ENCODE measurements at regions not wholly inside any gene's neighbourhood (a gene's known extent, or its start where the extent isn't known, plus 50 kb on each side); places are given as distances from the start of the nearest gene placed in this dataset.

- ChIA-PET CTCF (ENCODE audit: low intra/inter-chr PET ratio) (no interaction called here), POLR2A (no interaction called here)
- Histone ChIP-seq H3K9me1 (ENCODE audit: control insufficient read depth, insufficient read depth, low read length) (no peaks in the 10 kb centered on the region), H3K9ac (ENCODE audit: insufficient read depth in 1 of 2, low read depth in 2 of 2, low read length in 2 of 2) (no peak overlapping the region), H3K36me3 (ENCODE audit: control insufficient read depth, insufficient read depth, low read length) (no peaks in the 10 kb centered on the region), H4K20me1 (replicated peaks; ENCODE audit: control insufficient read depth, insufficient read depth, low read length) (no peaks in the 10 kb centered on the region), H3K4me1 (replicated peaks in 1 of 2; ENCODE audit: control insufficient read depth in 2 of 2, insufficient read depth in 2 of 2, low read length in 2 of 2) (peaks cover 0 to 2% of the 10 kb centered on the region in 2 experiments; a peak in 2 of 5 replicates), H3K27me3 (ENCODE audit: control insufficient read depth in 2 of 2, insufficient read depth in 2 of 2, low read length in 2 of 2) (no peaks in the 10 kb centered on the region), H3K79me2 (ENCODE audit: control insufficient read depth, insufficient read depth, low read length) (no peaks in the 10 kb centered on the region), H2AFZ (ENCODE audit: low read depth, low read length) (no peak overlapping the region), H3K9me3 (replicated peaks; ENCODE audit: control insufficient read depth, insufficient read depth, low read depth, low read length) (no peaks in the 10 kb centered on the region), H3K27ac (ENCODE audit: extremely low read depth, low read depth, low read length) (no peak overlapping the region), H3K4me3 (no peak overlapping the region), H3K4me2 (ENCODE audit: insufficient read depth, low read length) (no peak overlapping the region)
- DNase-seq (ENCODE audit: extremely low read depth in 1 of 4, low spot score in 3 of 4) (no peak), FAIRE-seq (no peak), ATAC-seq (no peak)
- no TSS peak for BruUV-seq (replicated peaks)
- TF ChIP-seq RAD21 (CRISPR knock-in tag; conservative IDR thresholded peaks at IDR 0.05 in 1 of 2, IDR thresholded peaks at IDR 0.05 in 1 of 2) (no peak), ZNF77 (CRISPR knock-in tag; IDR thresholded peaks at IDR 0.05) (no peak), SMARCB1 (IDR thresholded peaks at IDR 0.05; ENCODE audit: insufficient read length, low read depth) (no peak), RBBP5 (IDR thresholded peaks at IDR 0.05; ENCODE audit: borderline replicate concordance, insufficient read depth, low read length, poor library complexity, severe bottlenecking) (no peak), SP1 (CRISPR knock-in tag; IDR thresholded peaks at IDR 0.05) (no peak), USF2 (CRISPR knock-in tag; IDR thresholded peaks at IDR 0.05) (no peak), CREM (IDR thresholded peaks at IDR 0.05; ENCODE audit: low read depth) (no peak), KAT7 (CRISPR knock-in tag; IDR thresholded peaks at IDR 0.05; ENCODE audit: borderline replicate concordance) (no peak), ZC3H4 (CRISPR knock-in tag; IDR thresholded peaks at IDR 0.05; ENCODE audit: borderline replicate concordance) (no peak), ARID3A (IDR thresholded peaks at IDR 0.05; ENCODE audit: borderline replicate concordance, low read depth, low read length) (no peak), RBM25 (IDR thresholded peaks at IDR 0.05; ENCODE audit: low read depth, low read length, severe bottlenecking) (no peak), TOE1 (IDR thresholded peaks at IDR 0.05; ENCODE audit: borderline replicate concordance) (no peak), TOE1 (CRISPR knock-in tag; IDR thresholded peaks at IDR 0.05; ENCODE audit: borderline replicate concordance, low read depth) (no peak), ZBTB49 (CRISPR knock-in tag; IDR thresholded peaks at IDR 0.05; ENCODE audit: borderline replicate concordance) (no peak), TBL1XR1 (IDR thresholded peaks at IDR 0.05; ENCODE audit: low read length in 2 of 2) (no peak), ARID2 (IDR thresholded peaks at IDR 0.05) (no peak), ZNF316 (IDR thresholded peaks at IDR 0.05) (no peak), HMG20A (CRISPR knock-in tag; conservative IDR thresholded peaks at IDR 0.05) (no peak)
- intact Hi-C loops (cut with micrococcal nuclease) (no loop called here), in situ Hi-C loops (cut with MboI) (no loop called here)
- 59% methylated on average over 2 of the region's 2 CpGs for WGBS (ENCODE audit: insufficient coverage, low coverage, missing lambda C conversion rate)
Measured at GRCh38 chr13:108566413-108567170, 62.8 kb upstream of the MYO16 start.

All from K562 (cell line).